Heart left ventricle (tissue), 13 donors: ENCODE measurements at regions not wholly inside any gene's neighbourhood (a gene's known extent, or its start where the extent isn't known, plus 50 kb on each side); places are given as distances from the start of the nearest gene placed in this dataset.

ENCODE experiments used
- CTCF ChIP-seq, 12 donors: fragments of 200-600 bp; sonication (generic) in 4 of 12; IDR thresholded peaks; one replicate each; pipeline versions ENCODE4 v1.5.0 to v1.8.0; 2018 to 2022; ENCODE audit warnings: antibody characterized with exemption in 12 of 12, mild to moderate bottlenecking in 5 of 12
- POLR2A ChIP-seq, 2 donors: fragments of 450-650 bp; IDR thresholded peaks; one replicate each; pipeline ENCODE4 v1.6.1; 2017; ENCODE audit warnings: antibody characterized with exemption in 2 of 2, mild to moderate bottlenecking in 2 of 2, moderate library complexity in 2 of 2
- donor health status: ischemic (EF 13 %, LVEDD 7.1; RV severe dilation, severe dysfunction).
- donor health status: DM: no; HTN: yes; CAD: no.
- donor health status: DM: no; HTN: no; CAD: no.
- donor health status: ischemic (EF 25% LVEDD 6.9; RV normal size, moderate dysfunction).
- donor health status: ischemic (EF 25% LVEDD 5.7; RV mildly dilated, moderate dysfunction).
- donor health status: ischemic (EF 35%, LVEDD 5.7; RV mildly dilated, moderate dysfunction).
- donor health status: nonischemic (EF 11% LVEDD 7.7; RV severe dilation, severe dysfunction).
- donor health status: DM: yes; HTN: yes; CAD: no.
- donor health status: PGD.
- donor health status: ischemic (EF 29% LVEDD 5.4; RV normal size, mild dysfunction).
- donor health status: nonischemic (EF 23%, LVEDD 6.1; RV moderate dilation, normal function).

GRCh38 chr10:78532480-78533042 is 498.9 kb downstream of the RPS24 start:
- TF ChIP-seq CTCF (IDR thresholded peaks at IDR 0.05) (no peak), POLR2A (IDR thresholded peaks at IDR 0.05) (no peak)
